ENCODE measurements at regions not wholly inside any gene's neighbourhood (a gene's known extent, or its start where the extent isn't known, plus 50 kb on each side); places are given as distances from the start of the nearest gene placed in this dataset.

GRCh38 chr13:55820817-55821216 is 1319.9 kb upstream of the PRR20A start:
- TF ChIP-seq CTCF (IDR thresholded peaks at IDR 0.05) (no peak), POLR2A (IDR thresholded peaks at IDR 0.05) (no peak), POLR2AphosphoS5 (IDR thresholded peaks at IDR 0.05) (no peak)
